Astrocyte of the spinal cord (primary cell): ENCODE measurements at regions not wholly inside any gene's neighbourhood (a gene's known extent, or its start where the extent isn't known, plus 50 kb on each side); places are given as distances from the start of the nearest gene placed in this dataset.

Experiments used
- DNase-seq: peaks from one replicate; pipeline ENCODE4 v3.0.0; 2011; ENCODE audit warnings: low read depth, low spot score
- H3K4me3 ChIP-seq: 2 replicates; pipeline ENCODE4 v1.5.1; 2011; ENCODE audit warnings: low read depth, mild to moderate bottlenecking, low read length, moderate library complexity
- in situ Hi-C: cut with HindIII; loops from 2 replicates; pipeline ENCODE4 v1.10.0; 2017; ENCODE audit warnings: low sequenced_read_pairs
- TF ChIP-seq, protein P1 (sequence below): IDR thresholded peaks from 2 replicates; pipeline ENCODE4 v1.5.1; 2012; ENCODE audit warnings: low read depth, mild to moderate bottlenecking, low read length, inconsistent platforms

- no peak overlapping the region for H3K4me3 ChIP-seq
- TF ChIP-seq, protein P1, sequence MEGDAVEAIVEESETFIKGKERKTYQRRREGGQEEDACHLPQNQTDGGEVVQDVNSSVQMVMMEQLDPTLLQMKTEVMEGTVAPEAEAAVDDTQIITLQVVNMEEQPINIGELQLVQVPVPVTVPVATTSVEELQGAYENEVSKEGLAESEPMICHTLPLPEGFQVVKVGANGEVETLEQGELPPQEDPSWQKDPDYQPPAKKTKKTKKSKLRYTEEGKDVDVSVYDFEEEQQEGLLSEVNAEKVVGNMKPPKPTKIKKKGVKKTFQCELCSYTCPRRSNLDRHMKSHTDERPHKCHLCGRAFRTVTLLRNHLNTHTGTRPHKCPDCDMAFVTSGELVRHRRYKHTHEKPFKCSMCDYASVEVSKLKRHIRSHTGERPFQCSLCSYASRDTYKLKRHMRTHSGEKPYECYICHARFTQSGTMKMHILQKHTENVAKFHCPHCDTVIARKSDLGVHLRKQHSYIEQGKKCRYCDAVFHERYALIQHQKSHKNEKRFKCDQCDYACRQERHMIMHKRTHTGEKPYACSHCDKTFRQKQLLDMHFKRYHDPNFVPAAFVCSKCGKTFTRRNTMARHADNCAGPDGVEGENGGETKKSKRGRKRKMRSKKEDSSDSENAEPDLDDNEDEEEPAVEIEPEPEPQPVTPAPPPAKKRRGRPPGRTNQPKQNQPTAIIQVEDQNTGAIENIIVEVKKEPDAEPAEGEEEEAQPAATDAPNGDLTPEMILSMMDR = no peak
- in situ Hi-C loops = no loop called here
- no peak for DNase-seq
Measured at GRCh38 chr1:29441916-29442668, 205.8 kb downstream of the PTPRU start.

GRCh38 chr1:29439615-29440014, 203.3 kb downstream of the PTPRU start:
- TF ChIP-seq, protein P1 = no peak
- in situ Hi-C loops = no loop called here
- no peak for DNase-seq
- H3K4me3 ChIP-seq = no peak overlapping the region

DNA sequence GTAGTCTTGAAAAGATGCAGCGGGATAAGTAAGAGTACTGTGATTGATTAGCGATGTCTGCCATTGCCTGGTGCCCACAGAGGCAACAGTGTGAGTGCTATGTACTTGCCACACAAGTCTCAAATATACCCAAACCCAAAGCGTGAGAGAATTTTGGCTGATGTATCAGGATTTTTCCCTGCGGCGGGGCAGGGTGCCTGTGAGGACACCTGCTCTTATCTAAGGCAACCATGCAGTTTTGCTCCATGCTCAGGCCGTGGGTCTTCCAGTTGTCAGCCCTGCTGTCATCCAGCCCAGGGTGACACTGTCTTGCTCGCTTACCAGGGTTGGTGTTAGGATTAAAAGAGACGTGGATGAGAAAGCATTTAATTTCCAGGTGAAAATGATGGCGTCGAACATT, 202.7 kb downstream of the PTPRU start:
- no peak overlapping the region for H3K4me3 ChIP-seq
- in situ Hi-C loops = no loop called here
- TF ChIP-seq, protein P1 = no peak
- no peak for DNase-seq

DNA sequence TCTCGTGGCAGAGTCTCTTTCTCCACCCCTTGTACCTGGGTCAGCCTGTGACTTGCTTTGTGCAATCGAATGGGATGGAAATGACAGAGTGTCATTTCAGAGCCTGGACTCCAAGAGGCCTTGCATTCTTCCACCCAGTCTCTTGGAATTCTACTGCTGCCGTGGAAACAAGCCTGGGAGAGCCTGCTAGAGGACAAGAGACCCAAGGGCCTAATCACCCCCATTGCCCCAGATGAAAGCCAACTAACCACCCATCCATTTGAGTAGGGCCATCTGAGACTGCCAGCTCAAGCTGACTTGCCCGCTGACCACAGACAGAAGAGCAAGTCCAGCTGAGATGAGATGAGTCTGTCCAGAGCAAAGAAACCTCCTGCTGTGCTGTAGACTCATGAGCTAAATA, 201.6 kb downstream of the PTPRU start:
- no peak for DNase-seq
- in situ Hi-C loops = no loop called here
- TF ChIP-seq, protein P1 = no peak
- H3K4me3 ChIP-seq = no peak overlapping the region

- in situ Hi-C loops = no loop called here
- TF ChIP-seq, protein P1 = no peak
- H3K4me3 ChIP-seq = no peak overlapping the region
- DNase-seq = no peak
Measured at GRCh38 chr1:29436181-29436785, 200.0 kb downstream of the PTPRU start.

- no peak overlapping the region for H3K4me3 ChIP-seq
- no peak for DNase-seq
- TF ChIP-seq, protein P1 = no peak
- in situ Hi-C loops = no loop called here
Measured at GRCh38 chr1:29433830-29434229, 197.5 kb downstream of the PTPRU start.
